ENCODE measurements at regions not wholly inside any gene's neighbourhood (a gene's known extent, or its start where the extent isn't known, plus 50 kb on each side); places are given as distances from the start of the nearest gene placed in this dataset.

GRCh38 chr11:23866641-23867040 is 630.2 kb upstream of the LUZP2 start:
- no peaks in the 10 kb centered on the region for H3K27me3 Mint-ChIP-seq (ENCODE audit: insufficient read depth, unreplicated experiment)

DNA sequence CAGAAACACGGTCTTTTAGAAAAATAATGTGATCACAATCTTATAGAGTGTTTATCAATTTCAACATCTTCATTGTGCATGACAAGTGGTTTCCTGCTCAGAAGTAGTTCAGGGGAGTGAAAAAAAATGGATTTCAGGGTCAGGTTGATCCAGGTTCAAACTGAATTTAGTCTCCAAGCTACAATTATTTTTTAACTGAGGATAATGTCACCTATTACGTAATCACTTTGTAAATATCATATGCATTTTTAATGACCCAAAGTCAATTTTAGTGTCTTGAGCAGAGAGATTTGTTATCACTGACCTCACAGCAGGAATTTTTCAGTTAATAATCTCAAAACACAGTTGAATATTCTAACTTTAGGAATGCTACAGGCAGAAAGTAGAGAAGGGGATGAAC is 627.2 kb upstream of the LUZP2 start:
- Histone ChIP-seq H3K36me3 (ENCODE audit: control insufficient read depth, insufficient read depth, low read length) (no peaks in the 10 kb centered on the region), H3K27me3 (replicated peaks; ENCODE audit: control insufficient read depth, insufficient read depth, low read length) (no peaks in the 10 kb centered on the region), H3K4me3 (ENCODE audit: low read depth, low read length) (no peak overlapping the region), H3K9me3 (no peaks in the 10 kb centered on the region), H3K4me1 (peaks cover 16% of the 10 kb centered on the region)
- H3K36me3 Mint-ChIP-seq (ENCODE audit: insufficient read depth, unreplicated experiment), result no peaks in the 10 kb centered on the region
- CTCF ChIA-PET, result no interaction called here
- H3K27me3 Mint-ChIP-seq (ENCODE audit: insufficient read depth, unreplicated experiment), result no peaks in the 10 kb centered on the region
- no TSS peak for BruUV-seq (replicated peaks)
- POLR2A ChIA-PET, result no interaction called here
- no peak overlapping the region for H3K4me3 Mint-ChIP-seq (ENCODE audit: unreplicated experiment)
- intact Hi-C loops (cut with micrococcal nuclease; ENCODE audit: unreplicated experiment), result loop anchor here (1.0 kb wide), 1 partner anchor 28 kb away; no protein-coding TSS in a partner anchor
- no peak overlapping the region for H3K27ac Mint-ChIP-seq (ENCODE audit: unreplicated experiment)
- no peak for TF ChIP-seq CTCF (IDR thresholded peaks at IDR 0.05; ENCODE audit: insufficient read depth in 1 of 2, low read depth in 1 of 2, low read length in 1 of 2, severe bottlenecking in 1 of 2, unreplicated experiment in 1 of 2)
- DNase-seq, result no peak
- H3K9me3 Mint-ChIP-seq (ENCODE audit: unreplicated experiment), result peaks cover 29% of the 10 kb centered on the region
- peaks cover 15% of the 10 kb centered on the region for H3K4me1 Mint-ChIP-seq (ENCODE audit: low read depth, unreplicated experiment)

More at GRCh38 chr11:23866641-23867040, 630.2 kb upstream of the LUZP2 start:
- Mint-ChIP-seq H3K36me3 (ENCODE audit: insufficient read depth, unreplicated experiment) (no peaks in the 10 kb centered on the region), H3K4me1 (ENCODE audit: low read depth, unreplicated experiment) (peaks cover 15% of the 10 kb centered on the region), H3K9me3 (ENCODE audit: unreplicated experiment) (peaks cover 23% of the 10 kb centered on the region), H3K4me3 (ENCODE audit: unreplicated experiment) (no peak overlapping the region), H3K27ac (ENCODE audit: unreplicated experiment) (no peak overlapping the region)
- H3K9me3 ChIP-seq, result no peaks in the 10 kb centered on the region
- H3K27me3 ChIP-seq (replicated peaks; ENCODE audit: control insufficient read depth, insufficient read depth, low read length), result no peaks in the 10 kb centered on the region
- CTCF ChIA-PET, result no interaction called here
- no peak for DNase-seq
- peaks cover 16% of the 10 kb centered on the region for H3K4me1 ChIP-seq
- POLR2A ChIA-PET, result no interaction called here
- BruUV-seq (replicated peaks), result no TSS peak
- no peak overlapping the region for H3K4me3 ChIP-seq (ENCODE audit: low read depth, low read length)
- intact Hi-C loops (cut with micrococcal nuclease; ENCODE audit: unreplicated experiment), result no loop called here
- TF ChIP-seq CTCF (IDR thresholded peaks at IDR 0.05; ENCODE audit: insufficient read depth in 1 of 2, low read depth in 1 of 2, low read length in 1 of 2, severe bottlenecking in 1 of 2, unreplicated experiment in 1 of 2), result no peak
- no peaks in the 10 kb centered on the region for H3K36me3 ChIP-seq (ENCODE audit: control insufficient read depth, insufficient read depth, low read length)

GRCh38 chr11:23873406-23873805 is 623.4 kb upstream of the LUZP2 start:
- Histone ChIP-seq H3K4me3 (ENCODE audit: low read depth, low read length) (no peak overlapping the region), H3K36me3 (ENCODE audit: control insufficient read depth, insufficient read depth, low read length) (no peaks in the 10 kb centered on the region), H3K27me3 (replicated peaks; ENCODE audit: control insufficient read depth, insufficient read depth, low read length) (no peaks in the 10 kb centered on the region), H3K9me3 (no peaks in the 10 kb centered on the region), H3K4me1 (0 out of 2 replicates have a peak, but pooled peaks cover 4% of the 10 kb centered on the region)
- no peaks in the 10 kb centered on the region for H3K36me3 Mint-ChIP-seq (ENCODE audit: insufficient read depth, unreplicated experiment)
- TF ChIP-seq CTCF (IDR thresholded peaks at IDR 0.05; ENCODE audit: insufficient read depth in 1 of 2, low read depth in 1 of 2, low read length in 1 of 2, severe bottlenecking in 1 of 2, unreplicated experiment in 1 of 2), result no peak
- POLR2A ChIA-PET, result no interaction called here
- H3K4me3 Mint-ChIP-seq (ENCODE audit: unreplicated experiment), result no peak overlapping the region
- intact Hi-C loops (cut with micrococcal nuclease; ENCODE audit: unreplicated experiment), result no loop called here
- no TSS peak for BruUV-seq (replicated peaks)
- CTCF ChIA-PET, result no interaction called here
- H3K4me1 Mint-ChIP-seq (ENCODE audit: low read depth, unreplicated experiment), result peaks cover 9% of the 10 kb centered on the region
- no peak overlapping the region for H3K27ac Mint-ChIP-seq (ENCODE audit: unreplicated experiment)
- no peak for DNase-seq
- H3K9me3 Mint-ChIP-seq (ENCODE audit: unreplicated experiment), result peaks cover 29% of the 10 kb centered on the region
- H3K27me3 Mint-ChIP-seq (ENCODE audit: insufficient read depth, unreplicated experiment), result no peaks in the 10 kb centered on the region
